ENCODE measurements at regions not wholly inside any gene's neighbourhood (a gene's known extent, or its start where the extent isn't known, plus 50 kb on each side); places are given as distances from the start of the nearest gene placed in this dataset.

- no peak for DNase-seq (ENCODE audit: low spot score)
Measured at GRCh38 chr16:48435906-48436305, 50.7 kb upstream of the SIAH1 start.

- DNase-seq (ENCODE audit: low spot score) = no peak
Measured at GRCh38 chr16:48435318-48435680, 50.1 kb upstream of the SIAH1 start.
